ENCODE measurements at regions not wholly inside any gene's neighbourhood (a gene's known extent, or its start where the extent isn't known, plus 50 kb on each side); places are given as distances from the start of the nearest gene placed in this dataset.

DNA sequence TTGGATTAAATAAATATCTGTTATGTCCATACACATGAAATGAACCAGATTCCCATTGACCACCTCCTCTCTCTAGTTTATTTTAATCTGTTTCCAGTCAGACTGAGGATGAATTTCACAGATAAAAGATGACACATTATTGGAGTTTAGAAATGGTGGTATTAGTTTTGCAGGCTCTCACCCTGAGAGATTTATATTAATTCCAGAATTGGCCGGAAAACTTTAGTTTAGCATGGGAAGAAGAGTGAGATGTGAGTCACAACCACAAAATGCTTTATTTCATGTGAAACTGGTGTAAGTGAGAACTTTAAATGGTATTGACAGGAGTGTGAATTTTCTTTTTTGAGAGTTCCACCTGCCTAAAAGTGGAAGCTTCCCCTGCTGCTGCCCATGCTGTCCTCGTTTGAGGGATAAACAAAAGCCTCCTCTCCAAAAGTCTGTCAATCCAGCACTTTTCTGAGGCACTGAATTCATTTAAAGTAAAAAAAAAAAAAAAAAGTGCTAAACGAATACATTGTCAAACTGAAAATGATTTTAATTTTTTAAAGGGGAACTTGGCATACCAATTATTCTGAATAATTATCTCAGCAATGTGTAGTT lies 65.1 kb upstream of the EPHA3 start (continued):
- no peak for TF ChIP-seq CBX8 (IDR thresholded peaks at IDR 0.05; ENCODE audit: borderline replicate concordance, low read depth, low read length)

All from H1 (cell line).